GM23338 (cell line): ENCODE measurements at regions not wholly inside any gene's neighbourhood (a gene's known extent, or its start where the extent isn't known, plus 50 kb on each side); places are given as distances from the start of the nearest gene placed in this dataset.
"Not testable (repeated sequence)": the region's sequence is repeated elsewhere in the genome, so short reads cannot be mapped to it uniquely, and the experiment has no call there.

ENCODE experiments used
- CTCF ChIP-seq, 2 experiments: fragments of 200-600 bp in 1 of 2; sonication (generic) in 1 of 2; conservative IDR thresholded peaks; 2 replicates each; pipeline versions ENCODE4 v1.5.1 to v1.6.1; 2016 to 2017; ENCODE audit warnings: antibody characterized with exemption in 2 of 2, low read depth in 2 of 2, mild to moderate bottlenecking in 2 of 2, moderate library complexity in 1 of 2
- EZH2 ChIP-seq: fragments of 200-600 bp; sonication (generic); IDR thresholded peaks from one replicate; pipeline ENCODE4 v1.8.0; 2017; ENCODE audit warnings: antibody characterized with exemption, mild to moderate bottlenecking, low read depth; ENCODE audit not compliant: unreplicated experiment
- EZH2phosphoT487 ChIP-seq: fragments of 200-600 bp; sonication (generic); IDR thresholded peaks from one replicate; pipeline ENCODE4 v1.8.1; 2018; ENCODE audit warnings: antibody characterized with exemption; ENCODE audit not compliant: unreplicated experiment
- POLR2AphosphoS5 ChIP-seq: IDR thresholded peaks from 2 replicates; pipeline ENCODE4 v1.6.1; 2016; ENCODE audit warnings: antibody characterized with exemption, low read depth
- TF ChIP-seq, protein P1 (sequence below): fragments of 250-450 bp; sonication (Bioruptor Pico); IDR thresholded peaks from 2 replicates; pipeline ENCODE4 v1.5.0; 2020; ENCODE audit warnings: mild to moderate bottlenecking, moderate library complexity
- TF ChIP-seq, protein P2 (sequence below): IDR thresholded peaks from one replicate; pipeline ENCODE4 v1.6.1; 2018; ENCODE audit warnings: antibody characterized with exemption; ENCODE audit not compliant: unreplicated experiment

DNA sequence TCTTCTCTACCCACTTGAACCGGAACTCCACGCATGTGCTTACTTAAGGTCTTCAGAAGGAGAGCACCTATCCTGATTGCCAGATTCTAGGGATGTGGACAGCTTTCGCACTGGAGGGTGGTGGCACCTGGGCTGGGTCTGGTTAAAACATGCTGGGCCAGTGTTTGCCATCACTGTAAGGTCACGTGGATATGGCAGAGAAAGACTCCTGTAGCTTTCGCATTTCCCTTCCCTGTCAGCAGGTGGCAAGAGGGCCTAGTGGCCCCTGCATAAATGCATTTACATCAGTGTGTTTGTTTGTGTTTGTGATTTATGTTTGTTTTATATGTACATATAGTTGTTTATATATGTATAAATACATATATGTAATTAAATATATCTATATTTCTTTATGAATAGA, 192.5 kb downstream of the ANKRD36 start:
- TF ChIP-seq, protein P1, sequence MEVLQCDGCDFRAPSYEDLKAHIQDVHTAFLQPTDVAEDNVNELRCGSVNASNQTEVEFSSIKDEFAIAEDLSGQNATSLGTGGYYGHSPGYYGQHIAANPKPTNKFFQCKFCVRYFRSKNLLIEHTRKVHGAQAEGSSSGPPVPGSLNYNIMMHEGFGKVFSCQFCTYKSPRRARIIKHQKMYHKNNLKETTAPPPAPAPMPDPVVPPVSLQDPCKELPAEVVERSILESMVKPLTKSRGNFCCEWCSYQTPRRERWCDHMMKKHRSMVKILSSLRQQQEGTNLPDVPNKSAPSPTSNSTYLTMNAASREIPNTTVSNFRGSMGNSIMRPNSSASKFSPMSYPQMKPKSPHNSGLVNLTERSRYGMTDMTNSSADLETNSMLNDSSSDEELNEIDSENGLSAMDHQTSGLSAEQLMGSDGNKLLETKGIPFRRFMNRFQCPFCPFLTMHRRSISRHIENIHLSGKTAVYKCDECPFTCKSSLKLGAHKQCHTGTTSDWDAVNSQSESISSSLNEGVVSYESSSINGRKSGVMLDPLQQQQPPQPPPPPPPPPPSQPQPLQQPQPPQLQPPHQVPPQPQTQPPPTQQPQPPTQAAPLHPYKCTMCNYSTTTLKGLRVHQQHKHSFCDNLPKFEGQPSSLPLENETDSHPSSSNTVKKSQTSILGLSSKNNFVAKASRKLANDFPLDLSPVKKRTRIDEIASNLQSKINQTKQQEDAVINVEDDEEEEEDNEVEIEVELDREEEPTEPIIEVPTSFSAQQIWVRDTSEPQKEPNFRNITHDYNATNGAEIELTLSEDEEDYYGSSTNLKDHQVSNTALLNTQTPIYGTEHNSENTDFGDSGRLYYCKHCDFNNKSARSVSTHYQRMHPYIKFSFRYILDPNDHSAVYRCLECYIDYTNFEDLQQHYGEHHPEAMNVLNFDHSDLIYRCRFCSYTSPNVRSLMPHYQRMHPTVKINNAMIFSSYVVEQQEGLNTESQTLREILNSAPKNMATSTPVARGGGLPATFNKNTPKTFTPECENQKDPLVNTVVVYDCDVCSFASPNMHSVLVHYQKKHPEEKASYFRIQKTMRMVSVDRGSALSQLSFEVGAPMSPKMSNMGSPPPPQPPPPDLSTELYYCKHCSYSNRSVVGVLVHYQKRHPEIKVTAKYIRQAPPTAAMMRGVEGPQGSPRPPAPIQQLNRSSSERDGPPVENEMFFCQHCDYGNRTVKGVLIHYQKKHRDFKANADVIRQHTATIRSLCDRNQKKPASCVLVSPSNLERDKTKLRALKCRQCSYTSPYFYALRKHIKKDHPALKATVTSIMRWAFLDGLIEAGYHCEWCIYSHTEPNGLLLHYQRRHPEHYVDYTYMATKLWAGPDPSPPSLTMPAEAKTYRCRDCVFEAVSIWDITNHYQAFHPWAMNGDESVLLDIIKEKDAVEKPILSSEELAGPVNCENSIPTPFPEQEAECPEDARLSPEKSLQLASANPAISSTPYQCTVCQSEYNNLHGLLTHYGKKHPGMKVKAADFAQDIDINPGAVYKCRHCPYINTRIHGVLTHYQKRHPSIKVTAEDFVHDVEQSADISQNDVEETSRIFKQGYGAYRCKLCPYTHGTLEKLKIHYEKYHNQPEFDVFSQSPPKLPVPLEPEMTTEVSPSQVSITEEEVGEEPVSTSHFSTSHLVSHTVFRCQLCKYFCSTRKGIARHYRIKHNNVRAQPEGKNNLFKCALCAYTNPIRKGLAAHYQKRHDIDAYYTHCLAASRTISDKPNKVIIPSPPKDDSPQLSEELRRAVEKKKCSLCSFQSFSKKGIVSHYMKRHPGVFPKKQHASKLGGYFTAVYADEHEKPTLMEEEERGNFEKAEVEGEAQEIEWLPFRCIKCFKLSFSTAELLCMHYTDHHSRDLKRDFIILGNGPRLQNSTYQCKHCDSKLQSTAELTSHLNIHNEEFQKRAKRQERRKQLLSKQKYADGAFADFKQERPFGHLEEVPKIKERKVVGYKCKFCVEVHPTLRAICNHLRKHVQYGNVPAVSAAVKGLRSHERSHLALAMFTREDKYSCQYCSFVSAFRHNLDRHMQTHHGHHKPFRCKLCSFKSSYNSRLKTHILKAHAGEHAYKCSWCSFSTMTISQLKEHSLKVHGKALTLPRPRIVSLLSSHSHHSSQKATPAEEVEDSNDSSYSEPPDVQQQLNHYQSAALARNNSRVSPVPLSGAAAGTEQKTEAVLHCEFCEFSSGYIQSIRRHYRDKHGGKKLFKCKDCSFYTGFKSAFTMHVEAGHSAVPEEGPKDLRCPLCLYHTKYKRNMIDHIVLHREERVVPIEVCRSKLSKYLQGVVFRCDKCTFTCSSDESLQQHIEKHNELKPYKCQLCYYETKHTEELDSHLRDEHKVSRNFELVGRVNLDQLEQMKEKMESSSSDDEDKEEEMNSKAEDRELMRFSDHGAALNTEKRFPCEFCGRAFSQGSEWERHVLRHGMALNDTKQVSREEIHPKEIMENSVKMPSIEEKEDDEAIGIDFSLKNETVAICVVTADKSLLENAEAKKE (CRISPR knock-in tag): not testable (repeated sequence)
- TF ChIP-seq CTCF (conservative IDR thresholded peaks at IDR 0.05; ENCODE audit: low read depth in 2 of 2); POLR2AphosphoS5; EZH2; EZH2phosphoT487: not testable (repeated sequence)
- TF ChIP-seq, protein P2, sequence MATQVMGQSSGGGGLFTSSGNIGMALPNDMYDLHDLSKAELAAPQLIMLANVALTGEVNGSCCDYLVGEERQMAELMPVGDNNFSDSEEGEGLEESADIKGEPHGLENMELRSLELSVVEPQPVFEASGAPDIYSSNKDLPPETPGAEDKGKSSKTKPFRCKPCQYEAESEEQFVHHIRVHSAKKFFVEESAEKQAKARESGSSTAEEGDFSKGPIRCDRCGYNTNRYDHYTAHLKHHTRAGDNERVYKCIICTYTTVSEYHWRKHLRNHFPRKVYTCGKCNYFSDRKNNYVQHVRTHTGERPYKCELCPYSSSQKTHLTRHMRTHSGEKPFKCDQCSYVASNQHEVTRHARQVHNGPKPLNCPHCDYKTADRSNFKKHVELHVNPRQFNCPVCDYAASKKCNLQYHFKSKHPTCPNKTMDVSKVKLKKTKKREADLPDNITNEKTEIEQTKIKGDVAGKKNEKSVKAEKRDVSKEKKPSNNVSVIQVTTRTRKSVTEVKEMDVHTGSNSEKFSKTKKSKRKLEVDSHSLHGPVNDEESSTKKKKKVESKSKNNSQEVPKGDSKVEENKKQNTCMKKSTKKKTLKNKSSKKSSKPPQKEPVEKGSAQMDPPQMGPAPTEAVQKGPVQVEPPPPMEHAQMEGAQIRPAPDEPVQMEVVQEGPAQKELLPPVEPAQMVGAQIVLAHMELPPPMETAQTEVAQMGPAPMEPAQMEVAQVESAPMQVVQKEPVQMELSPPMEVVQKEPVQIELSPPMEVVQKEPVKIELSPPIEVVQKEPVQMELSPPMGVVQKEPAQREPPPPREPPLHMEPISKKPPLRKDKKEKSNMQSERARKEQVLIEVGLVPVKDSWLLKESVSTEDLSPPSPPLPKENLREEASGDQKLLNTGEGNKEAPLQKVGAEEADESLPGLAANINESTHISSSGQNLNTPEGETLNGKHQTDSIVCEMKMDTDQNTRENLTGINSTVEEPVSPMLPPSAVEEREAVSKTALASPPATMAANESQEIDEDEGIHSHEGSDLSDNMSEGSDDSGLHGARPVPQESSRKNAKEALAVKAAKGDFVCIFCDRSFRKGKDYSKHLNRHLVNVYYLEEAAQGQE: not testable (repeated sequence)
